PC-3 (cell line): ENCODE measurements at regions not wholly inside any gene's neighbourhood (a gene's known extent, or its start where the extent isn't known, plus 50 kb on each side); places are given as distances from the start of the nearest gene placed in this dataset.

Experiments used
- ATAC-seq: fragments of 200-7000 bp; cut with Tn5 transposase; 2 replicates; pipeline ENCODE4 v1.9.1; 2020; ENCODE audit warnings: mild to moderate bottlenecking, moderate library complexity
- BruUV-seq: library from RNA; stranded (reverse); fragments of 400-500 nt; replicated peaks from 2 replicates; lab custom pipeline; 2021; lab: Mats Ljungman, UMichigan
- CTCF ChIA-PET: fragments of 300-600 bp; sonication (Branson Sonifier 250); formaldehyde crosslinking; loops from one replicate; lab custom pipeline; 2022; ENCODE audit warnings: antibody characterized with exemption; lab: Charles Lee
- POLR2A ChIA-PET: fragments of 300-600 bp; sonication (Branson Sonifier 250); formaldehyde crosslinking; loops from one replicate; lab custom pipeline; 2022; ENCODE audit warnings: antibody characterized with exemption; ENCODE audit not compliant: unreplicated experiment; lab: Charles Lee
- DNase-seq: peaks from one replicate; pipeline ENCODE4 v3.0.0-alpha.2; 2015
- H2AFZ ChIP-seq: fragments of 300-600 bp; sonication (generic); 2 replicates; pipeline ENCODE4 v1.6.0; 2016; ENCODE audit warnings: antibody characterized with exemption, low read length
- H3F3A ChIP-seq: fragments of 300-600 bp; sonication (generic); one replicate; pipeline ENCODE4 v1.6.0; 2017; ENCODE audit warnings: antibody characterized with exemption, low read length, control low read depth, mild to moderate bottlenecking; ENCODE audit not compliant: unreplicated experiment
- H3K27ac ChIP-seq: fragments of 300-600 bp; sonication (generic); 2 replicates; pipeline ENCODE4 v1.5.1; 2016; ENCODE audit warnings: mild to moderate bottlenecking, low read length
- H3K27me3 ChIP-seq: fragments of 300-600 bp; sonication (generic); 2 replicates; pipeline ENCODE4 v1.6.1; 2016; ENCODE audit warnings: low read length, mixed read lengths
- H3K36me3 ChIP-seq: fragments of 300-600 bp; sonication (generic); 2 replicates; pipeline ENCODE4 v1.6.1; 2016; ENCODE audit warnings: low read depth, mixed run types, low read length, mixed read lengths
- H3K4me1 ChIP-seq: fragments of 300-600 bp; sonication (generic); 2 replicates; pipeline ENCODE4 v1.5.1; 2016; ENCODE audit warnings: low read length; ENCODE audit not compliant: insufficient read depth
- H3K4me2 ChIP-seq: fragments of 300-600 bp; sonication (generic); 2 replicates; pipeline ENCODE4 v1.6.0; 2016; ENCODE audit warnings: low read length
- H3K4me3 ChIP-seq: fragments of 300-600 bp; sonication (generic); 2 replicates; pipeline ENCODE4 v1.5.1; 2016; ENCODE audit warnings: mild to moderate bottlenecking, low read length, mixed read lengths
- H3K79me2 ChIP-seq: fragments of 300-600 bp; sonication (generic); 2 replicates; pipeline ENCODE4 v1.6.1; 2017; ENCODE audit warnings: low read length, mixed read lengths
- H3K9ac ChIP-seq: fragments of 300-600 bp; sonication (generic); 2 replicates; pipeline ENCODE4 v1.6.0; 2016; ENCODE audit warnings: mild to moderate bottlenecking, low read length
- H3K9me2 ChIP-seq: fragments of 300-600 bp; sonication (generic); replicated peaks from 2 replicates; pipeline ENCODE4 v1.6.1; 2016; ENCODE audit warnings: mixed run types, low read length, mixed read lengths
- H3K9me3 ChIP-seq: fragments of 300-600 bp; sonication (generic); 2 replicates; pipeline ENCODE4 v1.6.1; 2016; ENCODE audit warnings: low read length, mixed read lengths
- H4K20me1 ChIP-seq: fragments of 300-600 bp; sonication (generic); 2 replicates; pipeline ENCODE4 v1.6.1; 2016; ENCODE audit warnings: low read length, mixed read lengths
- CTCF ChIP-seq: fragments of 300-600 bp; sonication (generic); conservative IDR thresholded peaks from 2 replicates; pipeline ENCODE4 v1.5.1; 2017; ENCODE audit warnings: antibody characterized with exemption, low read depth, mild to moderate bottlenecking, low read length
- EZH2 ChIP-seq: fragments of 300-600 bp; sonication (generic); IDR thresholded peaks from one replicate; pipeline ENCODE4 v1.6.1; 2017; ENCODE audit warnings: antibody characterized with exemption, mild to moderate bottlenecking, low read length; ENCODE audit not compliant: unreplicated experiment
- EZH2phosphoT487 ChIP-seq: fragments of 300-600 bp; sonication (generic); IDR thresholded peaks from 2 replicates; pipeline ENCODE4 v1.6.1; 2018; ENCODE audit warnings: mild to moderate bottlenecking, antibody characterized with exemption, low read length, borderline replicate concordance
- intact Hi-C: fragments of 100-400 bp; cut with micrococcal nuclease; formaldehyde crosslinking; loops from 2 replicates; pipeline ENCODE4 v1.9.0; 2023

GRCh38 chr15:93830221-93831080 is 400.9 kb upstream of the MCTP2 start:
- no peak for DNase-seq
- H3K9ac ChIP-seq = no peak overlapping the region
- H3K79me2 ChIP-seq = no peaks in the 10 kb centered on the region
- no peak overlapping the region for H3K27ac ChIP-seq
- no peaks in the 10 kb centered on the region for H3K9me2 ChIP-seq
- H3K4me2 ChIP-seq = no peak overlapping the region
- no peaks in the 10 kb centered on the region for H4K20me1 ChIP-seq
- H2AFZ ChIP-seq = no peak overlapping the region
- TF ChIP-seq EZH2phosphoT487 = no peak
- no peak for TF ChIP-seq EZH2
- no peak for TF ChIP-seq CTCF
- no peak for ATAC-seq
- H3K4me3 ChIP-seq = no peak overlapping the region
- H3K4me1 ChIP-seq = no peaks in the 10 kb centered on the region
- no peaks in the 10 kb centered on the region for H3K9me3 ChIP-seq
- H3K36me3 ChIP-seq = no peaks in the 10 kb centered on the region
- POLR2A ChIA-PET = no interaction called here
- no TSS peak for BruUV-seq
- intact Hi-C loops = loop anchor here (10.0 kb wide), 1 partner anchor 306 kb away; no protein-coding TSS in a partner anchor
- H3K27me3 ChIP-seq = no peaks in the 10 kb centered on the region
- CTCF ChIA-PET = no interaction called here
- H3F3A ChIP-seq = no peaks in the 10 kb centered on the region

- H3K79me2 ChIP-seq = no peaks in the 10 kb centered on the region
- no peak overlapping the region for H3K4me2 ChIP-seq
- ChIA-PET POLR2A (no interaction called here), CTCF (no interaction called here)
- no peaks in the 10 kb centered on the region for H3K9me3 ChIP-seq
- H4K20me1 ChIP-seq = no peaks in the 10 kb centered on the region
- no peaks in the 10 kb centered on the region for H3K4me1 ChIP-seq
- no peak overlapping the region for H3K4me3 ChIP-seq
- no peaks in the 10 kb centered on the region for H3F3A ChIP-seq
- DNase-seq (peak; percentile 17), ATAC-seq (no peak)
- no peak overlapping the region for H3K27ac ChIP-seq
- H3K27me3 ChIP-seq = no peaks in the 10 kb centered on the region
- no peak overlapping the region for H3K9ac ChIP-seq
- no TSS peak for BruUV-seq
- H3K36me3 ChIP-seq = no peaks in the 10 kb centered on the region
- TF ChIP-seq EZH2 = no peak
- TF ChIP-seq CTCF = no peak
- no peak for TF ChIP-seq EZH2phosphoT487
- intact Hi-C loops = no loop called here
- H3K9me2 ChIP-seq = no peaks in the 10 kb centered on the region
- no peak overlapping the region for H2AFZ ChIP-seq
These were observed 402.1 kb upstream of the MCTP2 start for GRCh38 chr15:93829115-93829870.

- CTCF ChIA-PET = no interaction called here
- intact Hi-C loops = no loop called here
- no peak for ATAC-seq
These were observed 404.6 kb upstream of the MCTP2 start for GRCh38 chr15:93826790-93827189.

More at GRCh38 chr15:93826790-93827189, 404.6 kb upstream of the MCTP2 start:
- Histone ChIP-seq H3K4me2 (no peak overlapping the region), H3K9me3 (no peaks in the 10 kb centered on the region), H3K4me1 (no peaks in the 10 kb centered on the region), H3K27me3 (peaks cover 13% of the 10 kb centered on the region; the same call in 1 of the 2 replicates), H2AFZ (no peak overlapping the region), H3K36me3 (no peaks in the 10 kb centered on the region), H3K4me3 (no peak overlapping the region), H3K79me2 (no peaks in the 10 kb centered on the region), H3K9ac (no peak overlapping the region), H3K27ac (no peak overlapping the region), H4K20me1 (no peaks in the 10 kb centered on the region), H3K9me2 (no peaks in the 10 kb centered on the region), H3F3A (no peaks in the 10 kb centered on the region)
- TF ChIP-seq CTCF (no peak), EZH2phosphoT487 (no peak), EZH2 (no peak)
- DNase-seq = no peak
- POLR2A ChIA-PET = no interaction called here
- BruUV-seq = no TSS peak
